GM12865 (cell line): ENCODE measurements at regions not wholly inside any gene's neighbourhood (a gene's known extent, or its start where the extent isn't known, plus 50 kb on each side); places are given as distances from the start of the nearest gene placed in this dataset.

Experiments used
- DNase-seq: peaks from one replicate; pipeline ENCODE4 v3.0.0; 2010; ENCODE audit warnings: low read depth
- H3K4me3 ChIP-seq: 2 replicates; pipeline ENCODE4 v1.5.1; 2011; ENCODE audit warnings: mild to moderate bottlenecking, low read depth, low read length, control low read depth
- TF ChIP-seq, protein P1 (sequence below): IDR thresholded peaks from 2 replicates; pipeline ENCODE4 v1.5.1; 2011; ENCODE audit warnings: low read length, control low read depth, low read depth, inconsistent platforms; ENCODE audit not compliant: insufficient read depth; ENCODE audit errors: missing control alignments

GRCh38 chr6:14305131-14305530 is 187.6 kb downstream of the CD83 start:
- TF ChIP-seq, protein P1, sequence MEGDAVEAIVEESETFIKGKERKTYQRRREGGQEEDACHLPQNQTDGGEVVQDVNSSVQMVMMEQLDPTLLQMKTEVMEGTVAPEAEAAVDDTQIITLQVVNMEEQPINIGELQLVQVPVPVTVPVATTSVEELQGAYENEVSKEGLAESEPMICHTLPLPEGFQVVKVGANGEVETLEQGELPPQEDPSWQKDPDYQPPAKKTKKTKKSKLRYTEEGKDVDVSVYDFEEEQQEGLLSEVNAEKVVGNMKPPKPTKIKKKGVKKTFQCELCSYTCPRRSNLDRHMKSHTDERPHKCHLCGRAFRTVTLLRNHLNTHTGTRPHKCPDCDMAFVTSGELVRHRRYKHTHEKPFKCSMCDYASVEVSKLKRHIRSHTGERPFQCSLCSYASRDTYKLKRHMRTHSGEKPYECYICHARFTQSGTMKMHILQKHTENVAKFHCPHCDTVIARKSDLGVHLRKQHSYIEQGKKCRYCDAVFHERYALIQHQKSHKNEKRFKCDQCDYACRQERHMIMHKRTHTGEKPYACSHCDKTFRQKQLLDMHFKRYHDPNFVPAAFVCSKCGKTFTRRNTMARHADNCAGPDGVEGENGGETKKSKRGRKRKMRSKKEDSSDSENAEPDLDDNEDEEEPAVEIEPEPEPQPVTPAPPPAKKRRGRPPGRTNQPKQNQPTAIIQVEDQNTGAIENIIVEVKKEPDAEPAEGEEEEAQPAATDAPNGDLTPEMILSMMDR: no peak
- DNase-seq: no peak
- no peak overlapping the region for H3K4me3 ChIP-seq

- no peak overlapping the region for H3K4me3 ChIP-seq
- DNase-seq: no peak
- TF ChIP-seq, protein P1: no peak
Measured at GRCh38 chr6:14305624-14306023, 188.1 kb downstream of the CD83 start.

GRCh38 chr6:14306151-14306906 is 188.8 kb downstream of the CD83 start:
- no peak overlapping the region for H3K4me3 ChIP-seq
- TF ChIP-seq, protein P1: no peak
- DNase-seq: no peak

DNA sequence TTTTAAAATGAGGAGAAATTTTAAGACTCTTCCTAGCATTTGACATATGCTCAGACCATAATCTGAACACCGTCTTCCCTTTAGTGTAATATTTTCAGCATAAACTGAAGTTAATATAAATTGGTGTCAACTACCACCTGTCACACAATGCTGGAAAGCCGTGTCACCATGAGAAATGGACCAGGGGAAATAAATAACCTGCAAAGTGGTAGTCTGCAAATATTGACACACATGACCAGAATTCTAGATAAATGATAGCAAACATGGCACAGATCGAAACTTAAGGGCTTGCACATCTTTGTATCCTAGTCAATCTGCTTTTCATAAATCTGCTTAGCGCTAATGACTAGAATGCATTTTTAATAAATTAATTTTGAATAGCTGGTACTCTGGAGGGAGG is 191.9 kb downstream of the CD83 start:
- no peak for DNase-seq
- TF ChIP-seq, protein P1: no peak
- H3K4me3 ChIP-seq: no peak overlapping the region

DNA sequence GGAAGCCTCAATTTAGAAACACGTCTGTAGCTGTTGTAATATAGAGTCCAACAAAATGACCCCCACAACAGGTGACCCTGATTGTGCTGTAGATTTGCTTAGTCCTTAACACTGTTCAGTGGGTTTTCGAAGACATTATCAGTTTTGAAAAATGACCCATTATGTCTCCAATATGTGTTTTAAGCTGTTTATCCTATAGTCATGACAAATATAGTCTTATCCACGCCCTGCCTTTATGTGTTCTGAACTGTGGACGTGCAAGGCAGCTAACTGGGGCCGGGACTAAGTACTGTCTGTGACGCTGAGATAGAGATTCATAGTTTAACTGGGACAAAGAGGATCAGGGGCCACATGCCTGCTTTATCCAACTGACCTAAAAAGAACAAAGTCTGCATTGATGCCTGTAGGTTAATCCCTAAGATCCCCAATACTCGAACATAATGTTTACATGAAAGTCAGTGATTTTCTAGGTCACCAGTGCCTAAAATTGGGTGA is 192.4 kb downstream of the CD83 start:
- DNase-seq: no peak
- H3K4me3 ChIP-seq: no peak overlapping the region
- TF ChIP-seq, protein P1: no peak

DNA sequence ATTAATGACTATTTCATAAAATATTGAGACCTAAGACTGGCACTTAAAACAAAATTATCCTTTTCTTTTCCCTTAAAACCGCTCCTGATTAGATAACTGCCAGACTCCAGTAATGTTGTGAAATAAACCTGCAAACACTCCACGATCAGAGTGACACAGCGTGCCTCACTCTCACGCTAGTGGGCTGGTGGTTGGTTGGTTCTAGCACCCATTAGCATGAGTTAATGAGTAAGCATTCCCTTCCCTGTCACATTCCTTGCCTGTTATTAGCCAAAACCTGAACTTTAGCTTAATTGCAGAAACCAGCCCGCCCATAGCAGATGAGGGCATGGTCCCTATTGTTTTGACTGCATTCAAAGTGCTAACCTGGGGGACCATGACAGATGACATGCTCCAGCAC is 193.4 kb downstream of the CD83 start:
- TF ChIP-seq, protein P1: no peak
- H3K4me3 ChIP-seq: no peak overlapping the region
- DNase-seq: no peak

DNA sequence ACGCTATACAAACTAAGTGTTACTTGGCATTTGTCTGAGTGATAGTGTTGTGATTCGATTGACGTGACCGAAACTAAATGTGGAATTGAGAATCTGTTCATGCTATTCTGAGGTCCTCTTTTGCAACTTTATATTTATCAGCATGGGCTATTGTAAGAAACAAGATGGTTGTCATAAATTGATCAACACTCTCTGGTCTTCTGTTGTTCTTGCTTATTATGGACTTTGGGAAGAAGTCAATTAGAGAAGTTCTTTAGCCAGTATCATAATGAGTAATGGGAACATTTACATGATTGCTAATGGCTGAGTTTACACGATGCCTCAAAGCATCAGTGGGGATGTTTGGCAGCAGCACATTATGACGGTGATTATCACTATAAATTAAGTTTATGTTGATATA is 195.0 kb downstream of the CD83 start:
- TF ChIP-seq, protein P1: no peak

More for the DNA sequence above, 195.0 kb downstream of the CD83 start:
- no peak overlapping the region for H3K4me3 ChIP-seq
- DNase-seq: peak; percentile 12
